Duodenal mucosa (tissue), 2 donors: ENCODE measurements at regions not wholly inside any gene's neighbourhood (a gene's known extent, or its start where the extent isn't known, plus 50 kb on each side); places are given as distances from the start of the nearest gene placed in this dataset.

ENCODE experiments used
- H3K27ac ChIP-seq: one replicate; pipeline ENCODE4 v1.7.0; 2013; ENCODE audit warnings: low read depth, low read length
- H3K27me3 ChIP-seq, 2 donors: one replicate each; pipeline ENCODE4 v1.7.0; 2013; ENCODE audit warnings: low read length in 2 of 2, control low read depth in 1 of 2; ENCODE audit not compliant: insufficient read depth in 2 of 2, control insufficient read depth in 1 of 2
- H3K36me3 ChIP-seq, 2 donors: one replicate each; pipeline ENCODE4 v1.7.0; 2013; ENCODE audit warnings: low read length in 2 of 2, control low read depth in 1 of 2; ENCODE audit not compliant: insufficient read depth in 2 of 2, control insufficient read depth in 1 of 2
- H3K4me1 ChIP-seq, 2 donors: one replicate each; pipeline ENCODE4 v1.7.0; 2013; ENCODE audit warnings: low read length in 2 of 2, control low read depth in 1 of 2; ENCODE audit not compliant: insufficient read depth in 2 of 2, control insufficient read depth in 1 of 2
- H3K4me3 ChIP-seq, 2 donors: one replicate each; pipeline ENCODE4 v1.7.0; 2013; ENCODE audit warnings: low read length in 2 of 2, low read depth in 1 of 2
- H3K9ac ChIP-seq, 2 donors: one replicate each; pipeline ENCODE4 v1.7.0; 2013; ENCODE audit warnings: low read length in 2 of 2, low read depth in 1 of 2
- H3K9me3 ChIP-seq, 2 donors: one replicate each; pipeline ENCODE4 v1.7.0; 2013; ENCODE audit warnings: low read length in 2 of 2, control low read depth in 1 of 2; ENCODE audit not compliant: control insufficient read depth in 1 of 2

GRCh38 chr3:76940181-76940770 is 99.6 kb upstream of the ROBO2 start:
- Histone ChIP-seq H3K27me3 (no peaks in the 10 kb centered on the region), H3K9me3 (no peaks in the 10 kb centered on the region), H3K4me1 (no peaks in the 10 kb centered on the region), H3K36me3 (no peaks in the 10 kb centered on the region), H3K4me3 (no peak overlapping the region), H3K9ac (no peak overlapping the region), H3K27ac (no peak overlapping the region)

- Histone ChIP-seq H3K9me3 (no peaks in the 10 kb centered on the region), H3K27me3 (no peaks in the 10 kb centered on the region), H3K36me3 (no peaks in the 10 kb centered on the region), H3K4me3 (no peak overlapping the region), H3K27ac (no peak overlapping the region), H3K9ac (no peak overlapping the region), H3K4me1 (no peaks in the 10 kb centered on the region)
Measured at GRCh38 chr3:76941376-76941775, 98.5 kb upstream of the ROBO2 start.

GRCh38 chr3:76942101-76942500 is 97.8 kb upstream of the ROBO2 start:
- Histone ChIP-seq H3K27me3 (no peaks in the 10 kb centered on the region), H3K27ac (no peak overlapping the region), H3K9me3 (no peaks in the 10 kb centered on the region), H3K4me1 (no peaks in the 10 kb centered on the region), H3K36me3 (no peaks in the 10 kb centered on the region), H3K9ac (no peak overlapping the region), H3K4me3 (no peak overlapping the region)

- Histone ChIP-seq H3K4me3 (no peak overlapping the region), H3K9me3 (no peaks in the 10 kb centered on the region), H3K27me3 (no peaks in the 10 kb centered on the region), H3K27ac (no peak overlapping the region), H3K9ac (no peak overlapping the region), H3K4me1 (no peaks in the 10 kb centered on the region), H3K36me3 (no peaks in the 10 kb centered on the region)
Measured at GRCh38 chr3:76943058-76943457, 96.8 kb upstream of the ROBO2 start.

- H3K36me3 ChIP-seq, result no peaks in the 10 kb centered on the region
- no peaks in the 10 kb centered on the region for H3K9me3 ChIP-seq
- H3K27me3 ChIP-seq, result no peaks in the 10 kb centered on the region
- H3K4me3 ChIP-seq, result no peak overlapping the region
- no peak overlapping the region for H3K9ac ChIP-seq
- H3K4me1 ChIP-seq, result no peaks in the 10 kb centered on the region
- no peak overlapping the region for H3K27ac ChIP-seq
Measured at GRCh38 chr3:76943671-76944070, 96.2 kb upstream of the ROBO2 start.

GRCh38 chr3:76949033-76949432 is 90.9 kb upstream of the ROBO2 start:
- no peak overlapping the region for H3K4me3 ChIP-seq
- no peaks in the 10 kb centered on the region for H3K4me1 ChIP-seq
- no peak overlapping the region for H3K27ac ChIP-seq
- no peaks in the 10 kb centered on the region for H3K27me3 ChIP-seq
- peaks cover 0 to 2% of the 10 kb centered on the region in 2 donors for H3K9me3 ChIP-seq
- H3K9ac ChIP-seq, result no peak overlapping the region
- H3K36me3 ChIP-seq, result no peaks in the 10 kb centered on the region

GRCh38 chr3:76949462-76949861 is 90.4 kb upstream of the ROBO2 start:
- Histone ChIP-seq H3K9me3 (peaks cover 0 to 2% of the 10 kb centered on the region in 2 donors), H3K36me3 (no peaks in the 10 kb centered on the region), H3K27me3 (no peaks in the 10 kb centered on the region), H3K9ac (no peak overlapping the region), H3K4me3 (no peak overlapping the region), H3K27ac (no peak overlapping the region), H3K4me1 (no peaks in the 10 kb centered on the region)

- Histone ChIP-seq H3K9ac (no peak overlapping the region), H3K4me1 (no peaks in the 10 kb centered on the region), H3K4me3 (no peak overlapping the region), H3K27ac (no peak overlapping the region), H3K27me3 (no peaks in the 10 kb centered on the region), H3K9me3 (peaks cover 0 to 2% of the 10 kb centered on the region in 2 donors), H3K36me3 (no peaks in the 10 kb centered on the region)
Measured at GRCh38 chr3:76950590-76950989, 89.3 kb upstream of the ROBO2 start.

GRCh38 chr3:76954412-76954811 is 85.5 kb upstream of the ROBO2 start:
- Histone ChIP-seq H3K4me1 (no peaks in the 10 kb centered on the region), H3K36me3 (no peaks in the 10 kb centered on the region), H3K4me3 (no peak overlapping the region), H3K27ac (no peak overlapping the region), H3K9ac (no peak overlapping the region), H3K9me3 (peaks cover 0 to 2% of the 10 kb centered on the region in 2 donors), H3K27me3 (no peaks in the 10 kb centered on the region)

GRCh38 chr3:76958274-76958673 is 81.6 kb upstream of the ROBO2 start:
- no peaks in the 10 kb centered on the region for H3K27me3 ChIP-seq
- no peak overlapping the region for H3K27ac ChIP-seq
- no peaks in the 10 kb centered on the region for H3K36me3 ChIP-seq
- H3K9me3 ChIP-seq, result no peaks in the 10 kb centered on the region
- H3K4me3 ChIP-seq, result no peak overlapping the region
- H3K4me1 ChIP-seq, result no peaks in the 10 kb centered on the region
- no peak overlapping the region for H3K9ac ChIP-seq

GRCh38 chr3:76958861-76959260 is 81.0 kb upstream of the ROBO2 start:
- Histone ChIP-seq H3K9ac (no peak overlapping the region), H3K27ac (no peak overlapping the region), H3K27me3 (no peaks in the 10 kb centered on the region), H3K4me1 (no peaks in the 10 kb centered on the region), H3K36me3 (no peaks in the 10 kb centered on the region), H3K4me3 (no peak overlapping the region), H3K9me3 (no peaks in the 10 kb centered on the region)
